WTC11 (cell line): ENCODE measurements at regions not wholly inside any gene's neighbourhood (a gene's known extent, or its start where the extent isn't known, plus 50 kb on each side); places are given as distances from the start of the nearest gene placed in this dataset.

ENCODE experiments used
- ATAC-seq: fragments of 200-7000 bp; cut with Tn5 transposase; 2 replicates; pipeline ENCODE4 v1.10.0; 2021; ENCODE audit warnings: mild to moderate bottlenecking, moderate library complexity
- CTCF ChIA-PET: fragments of 300-600 bp; sonication (Branson Sonifier 250); formaldehyde crosslinking; loops from one replicate; lab custom pipeline; 2021; ENCODE audit warnings: antibody characterized with exemption; lab: Charles Lee
- POLR2A ChIA-PET: fragments of 350-600 bp; sonication (Branson Sonifier 250); formaldehyde crosslinking; loops from one replicate; lab custom pipeline; 2021; ENCODE audit warnings: antibody characterized with exemption; lab: Charles Lee
- DNase-seq: peaks from one replicate; pipeline ENCODE4 v3.0.0; 2021; ENCODE audit warnings: low spot score
- H3K27ac Mint-ChIP-seq: 2 replicates; pipeline ENCODE4 v1.8.0; 2021; ENCODE audit warnings: mixed read lengths
- H3K27me3 Mint-ChIP-seq: 2 replicates; pipeline ENCODE4 v1.8.0; 2021; ENCODE audit warnings: low read depth, mild to moderate bottlenecking, moderate library complexity, mixed read lengths
- H3K36me3 Mint-ChIP-seq: 2 replicates; pipeline ENCODE4 v1.8.0; 2021; ENCODE audit warnings: mixed read lengths
- H3K4me1 Mint-ChIP-seq: 2 replicates; pipeline ENCODE4 v1.8.0; 2022; ENCODE audit warnings: mixed read lengths
- H3K4me3 Mint-ChIP-seq: 2 replicates; pipeline ENCODE4 v1.8.0; 2021; ENCODE audit warnings: mild to moderate bottlenecking, moderate library complexity, mixed read lengths
- H3K9me3 Mint-ChIP-seq: 2 replicates; pipeline ENCODE4 v1.8.0; 2021; ENCODE audit warnings: mixed read lengths
- ATF1 ChIP-seq: sonication (generic); formaldehyde crosslinking; IDR thresholded peaks from 2 replicates; pipeline ENCODE4 v1.8.1; 2023; ENCODE audit warnings: mild to moderate bottlenecking, moderate library complexity, missing genetic modification reagents
- CBFB ChIP-seq: sonication (generic); formaldehyde crosslinking; IDR thresholded peaks from 2 replicates; pipeline ENCODE4 v1.8.1; 2022; ENCODE audit warnings: mild to moderate bottlenecking, low read depth, missing genetic modification reagents
- CDX4 ChIP-seq: fragments of 250-450 bp; sonication (Bioruptor Pico); IDR thresholded peaks from 2 replicates; pipeline ENCODE4 v1.9.0; 2021; ENCODE audit warnings: moderate library complexity, mild to moderate bottlenecking, inconsistent platforms, borderline replicate concordance
- CTCF ChIP-seq: fragments of 200-600 bp; IDR thresholded peaks from 2 replicates; pipeline ENCODE4 v1.8.0; 2022; ENCODE audit warnings: antibody characterized with exemption
- E2F1 ChIP-seq: sonication (generic); formaldehyde crosslinking; IDR thresholded peaks from 2 replicates; pipeline ENCODE4 v1.8.0; 2022; ENCODE audit warnings: mild to moderate bottlenecking, missing genetic modification reagents
- EMX1 ChIP-seq: fragments of 250-450 bp; sonication (Bioruptor Pico); IDR thresholded peaks from 2 replicates; pipeline ENCODE4 v1.8.0; 2021; ENCODE audit warnings: mild to moderate bottlenecking
- FOXJ3 ChIP-seq: sonication (generic); formaldehyde crosslinking; IDR thresholded peaks from 2 replicates; pipeline ENCODE4 v1.9.0; 2021; ENCODE audit warnings: missing genetic modification reagents, mild to moderate bottlenecking, borderline replicate concordance
- GABPB1 ChIP-seq: sonication (generic); formaldehyde crosslinking; IDR thresholded peaks from 2 replicates; pipeline ENCODE4 v1.8.1; 2023; ENCODE audit warnings: mild to moderate bottlenecking, missing genetic modification reagents
- GRHL2 ChIP-seq: fragments of 250-450 bp; sonication (Bioruptor Pico); IDR thresholded peaks from 2 replicates; pipeline ENCODE4 v1.8.0; 2022; ENCODE audit warnings: mild to moderate bottlenecking, moderate library complexity; ENCODE audit not compliant: insufficient replicate concordance, severe bottlenecking
- MAX ChIP-seq: sonication (generic); formaldehyde crosslinking; IDR thresholded peaks from 2 replicates; pipeline ENCODE4 v1.8.0; 2022; ENCODE audit warnings: mild to moderate bottlenecking, missing genetic modification reagents
- NR1H2 ChIP-seq: sonication (generic); formaldehyde crosslinking; IDR thresholded peaks from 2 replicates; pipeline ENCODE4 v1.9.0; 2021; ENCODE audit warnings: mild to moderate bottlenecking, moderate library complexity, missing genetic modification reagents
- NR3C1 ChIP-seq: sonication (generic); formaldehyde crosslinking; conservative IDR thresholded peaks from 2 replicates; pipeline ENCODE4 v1.8.1; 2023; ENCODE audit warnings: low read depth, mild to moderate bottlenecking, missing genetic modification reagents
- OVOL2 ChIP-seq: fragments of 250-450 bp; sonication (Bioruptor Pico); IDR thresholded peaks from 2 replicates; pipeline ENCODE4 v1.9.0; 2021; ENCODE audit warnings: mild to moderate bottlenecking, borderline replicate concordance
- RELA ChIP-seq: sonication (generic); formaldehyde crosslinking; IDR thresholded peaks from 2 replicates; pipeline ENCODE4 v1.8.1; 2022; ENCODE audit warnings: missing genetic modification reagents, mild to moderate bottlenecking, borderline replicate concordance
- SMAD4 ChIP-seq: sonication (generic); formaldehyde crosslinking; IDR thresholded peaks from 2 replicates; pipeline ENCODE4 v1.8.0; 2022; ENCODE audit warnings: mild to moderate bottlenecking, missing genetic modification reagents
- ZMAT4 ChIP-seq: fragments of 250-450 bp; sonication (Bioruptor Pico); IDR thresholded peaks from 2 replicates; pipeline ENCODE4 v1.9.0; 2021; ENCODE audit warnings: mild to moderate bottlenecking
- ZNF263 ChIP-seq: sonication (generic); formaldehyde crosslinking; IDR thresholded peaks from 2 replicates; pipeline ENCODE4 v1.8.1; 2022; ENCODE audit warnings: low read depth, mild to moderate bottlenecking, moderate library complexity, missing genetic modification reagents
- ZNF423 ChIP-seq: fragments of 250-450 bp; sonication (Bioruptor Pico); IDR thresholded peaks from 2 replicates; pipeline ENCODE4 v2.1.2; 2022; ENCODE audit warnings: mild to moderate bottlenecking, moderate library complexity
- ZNF425 ChIP-seq: fragments of 250-450 bp; sonication (Bioruptor Pico); conservative IDR thresholded peaks from 2 replicates; pipeline ENCODE4 v1.9.0; 2021; ENCODE audit warnings: mild to moderate bottlenecking
- ZSCAN18 ChIP-seq: fragments of 250-450 bp; sonication (Bioruptor Pico); IDR thresholded peaks from 2 replicates; pipeline ENCODE4 v2.1.2; 2022; ENCODE audit warnings: mild to moderate bottlenecking, moderate library complexity

GRCh38 chr16:85197611-85198566 lies 85.6 kb upstream of the CIBAR2 start:
- Mint-ChIP-seq H3K27me3 (no peaks in the 10 kb centered on the region), H3K4me1 (peaks cover 23% of the 10 kb centered on the region)
- no peak for DNase-seq
- TF ChIP-seq ZNF425 (no peak), MAX (no peak), GABPB1 (CRISPR knock-in tag) (peak; percentile 55)
- TF ChIP-seq, all 79 proteins: peak for 1
- ChIA-PET CTCF (interaction anchor here (1.5 to 2.6 kb wide), 2 partner anchors 10 to 47 kb away, joined by 4 to 7 read pairs; no protein-coding TSS in a partner anchor), POLR2A (no interaction called here)
- ATAC-seq, result no peak
- peak overlapping the region; percentile 59; the same call in 1 of the 2 replicates for H3K27ac Mint-ChIP-seq
- H3K9me3 Mint-ChIP-seq, result 0 out of 2 replicates have a peak, but pooled peaks cover 3% of the 10 kb centered on the region
- H3K36me3 Mint-ChIP-seq, result peaks cover 6% of the 10 kb centered on the region; the same call in 1 of the 2 replicates
- H3K4me3 Mint-ChIP-seq, result no peak overlapping the region

- ATAC-seq (no peak), DNase-seq (no peak)
- TF ChIP-seq ZNF263 (CRISPR knock-in tag), result no peak
- no peak for TF ChIP-seq FOXJ3
- TF ChIP-seq NR1H2, result no peak
- H3K9me3 Mint-ChIP-seq, result 0 out of 2 replicates have a peak, but pooled peaks cover 3% of the 10 kb centered on the region
- CTCF ChIA-PET, result interaction anchor here (0.6 to 2.6 kb wide), 4 partner anchors 12 to 84 kb away, joined by 3 to 7 read pairs (median 3); no protein-coding TSS in a partner anchor
- H3K4me3 Mint-ChIP-seq, result no peak overlapping the region
- H3K27ac Mint-ChIP-seq, result no peak overlapping the region
- POLR2A ChIA-PET, result interaction anchor here (0.7 kb wide), 1 partner anchor 43 kb away, joined by 3 read pairs; no protein-coding TSS in a partner anchor
- peaks cover 6% of the 10 kb centered on the region; the same call in 1 of the 2 replicates for H3K36me3 Mint-ChIP-seq
- H3K27me3 Mint-ChIP-seq, result no peaks in the 10 kb centered on the region; the same call in 1 of the 2 replicates
- H3K4me1 Mint-ChIP-seq, result peaks cover 27% of the 10 kb centered on the region
Observed at GRCh38 chr16:85199069-85199725, 86.9 kb upstream of the CIBAR2 start.

- Mint-ChIP-seq H3K4me1 (peaks cover 27% of the 10 kb centered on the region), H3K36me3 (peaks cover 6% of the 10 kb centered on the region; the same call in 1 of the 2 replicates), H3K9me3 (0 out of 2 replicates have a peak, but pooled peaks cover 3% of the 10 kb centered on the region), H3K27ac (peak overlapping the region; percentile 4; the same call in 1 of the 2 replicates), H3K4me3 (no peak overlapping the region), H3K27me3 (no peaks in the 10 kb centered on the region; the same call in 1 of the 2 replicates)
- DNase-seq (no peak), ATAC-seq (no peak)
- ChIA-PET CTCF (interaction anchor here (0.9 to 1.7 kb wide), 3 partner anchors 25 to 85 kb away, joined by 3 to 4 read pairs (median 3); no protein-coding TSS in a partner anchor), POLR2A (no interaction called here)
- TF ChIP-seq CDX4 (no peak), SMAD4 (CRISPR knock-in tag) (no peak), OVOL2 (CRISPR knock-in tag) (no peak), ATF1 (CRISPR knock-in tag) (no peak), NR3C1 (no peak), E2F1 (no peak), RELA (CRISPR knock-in tag) (no peak), EMX1 (CRISPR knock-in tag) (no peak), ZMAT4 (CRISPR knock-in tag) (no peak), CBFB (CRISPR knock-in tag) (no peak), CTCF (no peak), ZNF423 (no peak), GRHL2 (CRISPR knock-in tag) (no peak), ZSCAN18 (no peak)
Observed at GRCh38 chr16:85199880-85200279, 87.6 kb upstream of the CIBAR2 start.
